ENCODE measurements at regions not wholly inside any gene's neighbourhood (a gene's known extent, or its start where the extent isn't known, plus 50 kb on each side); places are given as distances from the start of the nearest gene placed in this dataset.

DNA sequence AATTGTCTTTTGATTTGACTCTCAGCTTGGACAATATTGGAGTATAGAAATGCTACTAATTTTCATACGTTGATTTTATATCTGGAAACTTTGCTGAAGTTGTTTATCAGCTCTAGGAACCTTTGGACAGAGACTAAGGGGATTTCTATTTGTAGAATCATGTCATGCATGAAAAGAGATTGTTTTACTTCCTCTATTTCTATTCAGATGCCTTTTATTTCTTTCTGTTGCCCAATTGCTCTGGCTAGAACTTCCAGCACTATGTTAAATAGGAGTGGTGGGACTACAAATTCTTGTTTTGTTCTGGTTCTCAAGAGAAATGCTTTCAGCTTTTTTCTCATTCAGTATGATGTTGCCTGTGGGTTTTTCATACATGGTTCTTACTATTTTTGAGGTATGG is 112.8 kb upstream of the CDH12 start:
- Histone ChIP-seq H3K9me3 (ENCODE audit: control insufficient read depth, insufficient read depth, low read length) (no peaks in the 10 kb centered on the region; the same call in 1 of the 2 replicates), H3K4me3 (ENCODE audit: low read depth, low read length) (no peak overlapping the region), H3K27ac (ENCODE audit: low read depth, low read length) (no peak overlapping the region), H3K27me3 (ENCODE audit: control insufficient read depth, insufficient read depth, low read length) (no peaks in the 10 kb centered on the region)
- ChIA-PET CTCF (no interaction called here), POLR2A (no interaction called here)
- DNase-seq (ENCODE audit: low read depth, low spot score), result no peak
- TF ChIP-seq, protein P1, sequence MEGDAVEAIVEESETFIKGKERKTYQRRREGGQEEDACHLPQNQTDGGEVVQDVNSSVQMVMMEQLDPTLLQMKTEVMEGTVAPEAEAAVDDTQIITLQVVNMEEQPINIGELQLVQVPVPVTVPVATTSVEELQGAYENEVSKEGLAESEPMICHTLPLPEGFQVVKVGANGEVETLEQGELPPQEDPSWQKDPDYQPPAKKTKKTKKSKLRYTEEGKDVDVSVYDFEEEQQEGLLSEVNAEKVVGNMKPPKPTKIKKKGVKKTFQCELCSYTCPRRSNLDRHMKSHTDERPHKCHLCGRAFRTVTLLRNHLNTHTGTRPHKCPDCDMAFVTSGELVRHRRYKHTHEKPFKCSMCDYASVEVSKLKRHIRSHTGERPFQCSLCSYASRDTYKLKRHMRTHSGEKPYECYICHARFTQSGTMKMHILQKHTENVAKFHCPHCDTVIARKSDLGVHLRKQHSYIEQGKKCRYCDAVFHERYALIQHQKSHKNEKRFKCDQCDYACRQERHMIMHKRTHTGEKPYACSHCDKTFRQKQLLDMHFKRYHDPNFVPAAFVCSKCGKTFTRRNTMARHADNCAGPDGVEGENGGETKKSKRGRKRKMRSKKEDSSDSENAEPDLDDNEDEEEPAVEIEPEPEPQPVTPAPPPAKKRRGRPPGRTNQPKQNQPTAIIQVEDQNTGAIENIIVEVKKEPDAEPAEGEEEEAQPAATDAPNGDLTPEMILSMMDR (IDR thresholded peaks at IDR 0.05; ENCODE audit: low read depth, low read length), result no peak

DNA sequence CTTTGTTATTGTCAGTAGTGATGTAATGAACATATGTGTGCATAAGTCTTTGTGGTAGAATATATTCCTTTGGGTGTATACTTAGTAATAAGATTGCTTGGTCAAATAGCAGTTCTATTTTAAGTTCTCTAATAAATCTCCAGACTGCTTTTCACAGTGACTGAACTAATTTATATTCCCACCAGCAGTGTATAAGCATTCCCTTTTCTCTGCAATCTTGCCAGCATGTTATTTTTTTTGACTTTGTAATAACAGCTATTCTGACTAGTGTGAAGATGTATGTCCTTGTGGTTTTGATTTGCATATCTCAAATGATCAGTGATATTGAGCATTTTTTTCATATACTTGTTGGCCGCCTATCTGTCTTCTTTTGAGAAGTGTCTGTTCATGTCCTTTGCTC is 111.5 kb upstream of the CDH12 start:
- POLR2A ChIA-PET, result no interaction called here
- no peaks in the 10 kb centered on the region for H3K9me3 ChIP-seq (ENCODE audit: control insufficient read depth, insufficient read depth, low read length)
- CTCF ChIA-PET, result no interaction called here
- H3K27me3 ChIP-seq (ENCODE audit: control insufficient read depth, insufficient read depth, low read length), result no peaks in the 10 kb centered on the region
- TF ChIP-seq, protein P1 (IDR thresholded peaks at IDR 0.05; ENCODE audit: low read depth, low read length), result no peak
- no peak for DNase-seq (ENCODE audit: low read depth, low spot score)
- no peak overlapping the region for H3K4me3 ChIP-seq (ENCODE audit: low read depth, low read length)
- H3K27ac ChIP-seq (ENCODE audit: low read depth, low read length), result no peak overlapping the region

DNA sequence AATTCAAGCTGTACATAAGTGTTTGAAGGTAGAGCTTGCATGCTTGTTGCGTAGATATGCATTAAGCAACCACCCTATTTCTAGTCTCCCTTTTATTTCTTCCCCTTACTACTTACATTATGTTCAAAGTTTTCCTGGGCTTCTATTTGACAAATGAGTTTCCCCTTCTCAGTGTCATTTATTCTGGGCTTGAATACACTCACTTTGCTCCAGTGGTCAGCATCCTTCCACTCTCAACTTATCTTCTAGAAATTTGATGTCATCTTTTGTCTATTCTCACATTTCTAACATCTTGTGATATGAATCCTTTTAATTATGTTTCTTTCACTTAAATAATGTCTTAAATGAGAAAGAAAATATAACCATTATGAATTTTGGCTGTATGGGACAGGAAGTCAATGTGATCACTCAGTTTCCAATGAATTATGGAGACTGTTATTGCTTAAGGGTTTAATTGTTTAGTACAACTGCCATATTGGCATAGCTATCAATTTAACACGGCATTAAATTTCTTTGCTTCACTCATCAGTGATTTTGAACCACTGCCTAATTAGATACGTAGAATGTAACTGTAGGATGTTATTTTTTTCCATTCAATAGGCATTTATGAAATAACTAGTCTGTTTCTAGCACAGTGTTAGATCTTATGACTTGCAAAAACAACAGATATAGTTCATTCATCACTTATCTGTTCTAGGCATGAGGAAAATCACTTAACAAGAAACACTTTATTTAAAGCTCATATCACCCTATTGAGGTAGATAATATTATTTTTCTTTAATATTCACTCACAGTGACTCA is 105.5 kb upstream of the CDH12 start:
- CTCF ChIA-PET, result no interaction called here
- Histone ChIP-seq H3K4me3 (ENCODE audit: low read depth, low read length) (no peak overlapping the region), H3K27me3 (ENCODE audit: control insufficient read depth, insufficient read depth, low read length) (no peaks in the 10 kb centered on the region), H3K27ac (ENCODE audit: low read depth, low read length) (no peak overlapping the region), H3K9me3 (ENCODE audit: control insufficient read depth, insufficient read depth, low read length) (no peaks in the 10 kb centered on the region)
- POLR2A ChIA-PET, result no interaction called here
- DNase-seq (ENCODE audit: low read depth, low spot score), result no peak
- TF ChIP-seq, protein P1 (IDR thresholded peaks at IDR 0.05; ENCODE audit: low read depth, low read length), result no peak

DNA sequence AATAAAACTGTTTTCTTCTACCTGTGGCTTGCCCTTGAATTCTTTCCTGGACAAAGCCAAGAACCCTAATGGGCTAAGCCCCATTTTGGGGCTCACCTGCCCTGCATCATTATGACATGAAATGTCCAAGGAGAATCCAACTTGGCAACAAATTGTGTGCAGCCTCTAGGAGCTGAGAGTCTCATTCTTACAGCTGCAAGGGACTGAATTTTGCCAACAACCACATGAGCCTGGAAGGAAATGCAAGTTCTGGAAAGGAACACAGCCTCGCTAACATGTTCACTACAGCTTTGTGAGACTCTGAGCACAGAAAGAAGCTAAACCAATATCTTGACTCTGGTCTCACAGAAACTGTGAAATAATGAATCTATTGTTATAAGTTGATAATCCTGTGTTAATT is 94.8 kb upstream of the CDH12 start:
- Histone ChIP-seq H3K27me3 (ENCODE audit: control insufficient read depth, insufficient read depth, low read length) (no peaks in the 10 kb centered on the region), H3K27ac (ENCODE audit: low read depth, low read length) (no peak overlapping the region), H3K9me3 (ENCODE audit: control insufficient read depth, insufficient read depth, low read length) (no peaks in the 10 kb centered on the region), H3K4me3 (ENCODE audit: low read depth, low read length) (no peak overlapping the region)
- ChIA-PET POLR2A (no interaction called here), CTCF (no interaction called here)
- no peak for DNase-seq (ENCODE audit: low read depth, low spot score)
- TF ChIP-seq, protein P1 (IDR thresholded peaks at IDR 0.05; ENCODE audit: low read depth, low read length), result no peak

DNA sequence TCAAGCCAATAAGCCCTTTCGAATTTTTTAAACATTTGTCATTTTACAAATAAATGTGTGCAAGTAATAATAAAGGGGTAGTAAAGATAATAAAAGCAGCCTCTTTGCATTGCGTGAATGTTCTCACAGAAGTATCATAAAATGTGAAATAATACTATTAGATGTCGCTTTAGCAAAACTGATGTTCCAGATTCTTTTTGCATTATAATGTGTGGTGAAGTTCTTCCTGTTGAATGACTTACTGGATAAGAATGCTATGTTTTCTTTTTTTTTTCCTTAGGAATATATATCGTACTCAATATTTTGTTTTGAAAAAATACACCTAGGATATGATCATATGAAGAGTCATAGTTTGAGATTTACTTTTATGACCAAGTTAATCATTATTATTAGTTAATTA is 85.2 kb upstream of the CDH12 start:
- POLR2A ChIA-PET, result no interaction called here
- Histone ChIP-seq H3K4me3 (ENCODE audit: low read depth, low read length) (no peak overlapping the region), H3K9me3 (ENCODE audit: control insufficient read depth, insufficient read depth, low read length) (no peaks in the 10 kb centered on the region), H3K27me3 (ENCODE audit: control insufficient read depth, insufficient read depth, low read length) (no peaks in the 10 kb centered on the region), H3K27ac (ENCODE audit: low read depth, low read length) (no peak overlapping the region)
- DNase-seq (ENCODE audit: low read depth, low spot score), result no peak
- TF ChIP-seq, protein P1 (IDR thresholded peaks at IDR 0.05; ENCODE audit: low read depth, low read length), result no peak
- CTCF ChIA-PET, result no interaction called here
